HPDE6-E6E7 (cell line): ENCODE measurements at regions not wholly inside any gene's neighbourhood (a gene's known extent, or its start where the extent isn't known, plus 50 kb on each side); places are given as distances from the start of the nearest gene placed in this dataset.

Experiments
- DNase-seq: peaks from one replicate; pipeline ENCODE4 v3.0.0; 2011; ENCODE audit warnings: missing footprints; ENCODE audit errors: extremely low spot score

GRCh38 chr11:116256215-116256614 lies 516.6 kb downstream of the BUD13 start:
- DNase-seq: no peak

GRCh38 chr11:116255321-116255953 lies 517.4 kb downstream of the BUD13 start:
- DNase-seq: no peak

GRCh38 chr11:116250155-116250554 lies 522.6 kb downstream of the BUD13 start:
- DNase-seq: no peak

- no peak for DNase-seq
Measured at GRCh38 chr11:116249561-116249960, 523.2 kb downstream of the BUD13 start.

GRCh38 chr11:116244889-116245288 lies 527.9 kb downstream of the BUD13 start:
- DNase-seq: no peak

- DNase-seq: no peak
Measured at GRCh38 chr11:116244439-116244838, 528.3 kb downstream of the BUD13 start.

GRCh38 chr11:116243991-116244390 lies 528.8 kb downstream of the BUD13 start:
- DNase-seq: no peak

- no peak for DNase-seq
Measured at GRCh38 chr11:116242006-116242405, 530.8 kb downstream of the BUD13 start.

- no peak for DNase-seq
Measured at GRCh38 chr11:116240710-116241109, 532.1 kb downstream of the BUD13 start.

- DNase-seq: no peak
Measured at GRCh38 chr11:116239247-116239646, 533.5 kb downstream of the BUD13 start.

- no peak for DNase-seq
Measured at GRCh38 chr11:116234989-116235568, 537.7 kb downstream of the BUD13 start.

GRCh38 chr11:116233561-116233960 lies 539.2 kb downstream of the BUD13 start:
- no peak for DNase-seq

- DNase-seq: no peak
Measured at GRCh38 chr11:116232364-116232828, 540.4 kb downstream of the BUD13 start.

- no peak for DNase-seq
Measured at GRCh38 chr11:116231543-116231942, 541.2 kb downstream of the BUD13 start.

GRCh38 chr11:116230438-116230837 lies 542.3 kb downstream of the BUD13 start:
- DNase-seq: no peak

GRCh38 chr11:116229236-116229970 lies 543.4 kb downstream of the BUD13 start:
- no peak for DNase-seq

GRCh38 chr11:116226731-116227130 lies 546.1 kb downstream of the BUD13 start:
- no peak for DNase-seq

GRCh38 chr11:116225784-116226585 lies 546.8 kb downstream of the BUD13 start:
- no peak for DNase-seq

- DNase-seq: no peak
Measured at GRCh38 chr11:116225236-116225635, 547.6 kb downstream of the BUD13 start.

- no peak for DNase-seq
Measured at GRCh38 chr11:116224889-116225200, 547.9 kb downstream of the BUD13 start.

GRCh38 chr11:116224154-116224888 lies 548.5 kb downstream of the BUD13 start:
- DNase-seq: no peak

- DNase-seq: no peak
Measured at GRCh38 chr11:116221351-116221750, 551.4 kb downstream of the BUD13 start.
